K562 (cell line): ENCODE measurements at regions not wholly inside any gene's neighbourhood (a gene's known extent, or its start where the extent isn't known, plus 50 kb on each side); places are given as distances from the start of the nearest gene placed in this dataset.

ENCODE experiments used
- ADNP ChIP-seq: fragments of 200-800 bp; sonication (Bioruptor generic); IDR thresholded peaks from 2 replicates; pipeline ENCODE4 v1.6.1; 2016; ENCODE audit warnings: missing genetic modification characterization, missing compliant biosample characterization
- ARID2 ChIP-seq: fragments of 450-650 bp; IDR thresholded peaks from 2 replicates; pipeline ENCODE4 v1.6.1; 2017; ENCODE audit warnings: antibody characterized with exemption, mild to moderate bottlenecking
- EHMT2 ChIP-seq: fragments of 450-650 bp; IDR thresholded peaks from 2 replicates; pipeline ENCODE4 v1.6.1; 2018; ENCODE audit warnings: antibody characterized with exemption
- KDM2B ChIP-seq: fragments of 250-450 bp; sonication (Bioruptor Pico); IDR thresholded peaks from 2 replicates; pipeline ENCODE4 v1.8.0; 2021; ENCODE audit warnings: mild to moderate bottlenecking, moderate library complexity
- MLLT1 ChIP-seq, 2 experiments: fragments of 450-650 bp; IDR thresholded peaks; 2 replicates each; pipeline ENCODE4 v1.6.1; 2016
- MLX ChIP-seq, 2 experiments: fragments of 450-650 bp in 1 of 2; sonication (generic) in 1 of 2; formaldehyde crosslinking; conservative IDR thresholded peaks; 2 replicates each; pipeline versions ENCODE4 v1.4.0 to v1.8.1; 2020 to 2022; ENCODE audit warnings: mild to moderate bottlenecking in 1 of 2, missing genetic modification reagents in 1 of 2
- NBN ChIP-seq: fragments of 450-650 bp; IDR thresholded peaks from 2 replicates; pipeline ENCODE4 v1.6.1; 2016; ENCODE audit warnings: low read depth, mild to moderate bottlenecking
- OTX1 ChIP-seq: fragments of 450-650 bp; formaldehyde crosslinking; IDR thresholded peaks from 2 replicates; pipeline ENCODE4 v1.4.0; 2022; ENCODE audit warnings: mild to moderate bottlenecking
- RCOR1 ChIP-seq, 2 experiments: IDR thresholded peaks; 2 replicates each; pipeline ENCODE4 v1.6.1; 2012; ENCODE audit warnings: low read depth in 2 of 2, low read length in 2 of 2, borderline replicate concordance in 1 of 2, improper control_type of control experiment in 1 of 2
- RERE ChIP-seq: sonication (generic); formaldehyde crosslinking; IDR thresholded peaks from 2 replicates; pipeline ENCODE4 v1.8.0; 2023; ENCODE audit warnings: missing genetic modification reagents, mild to moderate bottlenecking, borderline replicate concordance
- SLC30A9 ChIP-seq: fragments of 250-450 bp; sonication (Bioruptor Pico); IDR thresholded peaks from 2 replicates; pipeline ENCODE4 v1.8.0; 2022; ENCODE audit warnings: mild to moderate bottlenecking, moderate library complexity
- U2AF1 ChIP-seq: fragments of 200-400 bp; formaldehyde crosslinking; optimal IDR thresholded peaks from 2 replicates; pipeline ENCODE3; 2017; ENCODE audit warnings: mild to moderate bottlenecking, low read depth, low read length, moderate library complexity
- USF1 ChIP-seq: sonication (generic); formaldehyde crosslinking; IDR thresholded peaks from 2 replicates; pipeline ENCODE4 v1.9.0; 2022; ENCODE audit warnings: mild to moderate bottlenecking, missing genetic modification reagents
- ZNF143 ChIP-seq: sonication (generic); formaldehyde crosslinking; IDR thresholded peaks from 2 replicates; pipeline ENCODE4 v1.9.0; 2022; ENCODE audit warnings: mild to moderate bottlenecking, missing genetic modification reagents
- ZNF197 ChIP-seq: fragments of 200-800 bp; sonication (Bioruptor generic); IDR thresholded peaks from 2 replicates; pipeline ENCODE4 v1.6.1; 2016; ENCODE audit warnings: low read depth, missing genetic modification characterization, missing compliant biosample characterization
- ZNF324 ChIP-seq: fragments of 250-450 bp; sonication (Bioruptor Pico); IDR thresholded peaks from 2 replicates; pipeline ENCODE4 v1.4.0; 2020; ENCODE audit warnings: mild to moderate bottlenecking
- ZNF444 ChIP-seq: fragments of 250-450 bp; sonication (Bioruptor Pico); IDR thresholded peaks from 2 replicates; pipeline ENCODE4 v1.4.0; 2020; ENCODE audit warnings: mild to moderate bottlenecking, moderate library complexity
- TF ChIP-seq, protein P1 (sequence below), 3 experiments: fragments of 200-800 bp in 1 of 3; sonication (Bioruptor generic) in 1 of 3; sonication (generic) in 1 of 3; formaldehyde crosslinking in 1 of 3; IDR thresholded peaks; 2 replicates each; pipeline versions ENCODE4 v1.6.1 to v1.8.0; 2016 to 2022; ENCODE audit warnings: mild to moderate bottlenecking in 2 of 3, missing compliant biosample characterization in 2 of 3, missing genetic modification characterization in 2 of 3, missing genetic modification reagents in 1 of 3

- TF ChIP-seq RERE = no peak
- peak in 1 of 2 experiments; percentile 76; a peak in 2 of 4 replicates for TF ChIP-seq RCOR1 (IDR thresholded peaks at IDR 0.05; ENCODE audit: borderline replicate concordance in 1 of 2, low read depth in 2 of 2, low read length in 2 of 2)
- peak; percentile 90 for TF ChIP-seq ADNP (tag)
- TF ChIP-seq MLLT1 (IDR thresholded peaks at IDR 0.05) = no peak
- no peak for TF ChIP-seq NBN
- TF ChIP-seq KDM2B (CRISPR knock-in tag) = no peak
- TF ChIP-seq, protein P1, sequence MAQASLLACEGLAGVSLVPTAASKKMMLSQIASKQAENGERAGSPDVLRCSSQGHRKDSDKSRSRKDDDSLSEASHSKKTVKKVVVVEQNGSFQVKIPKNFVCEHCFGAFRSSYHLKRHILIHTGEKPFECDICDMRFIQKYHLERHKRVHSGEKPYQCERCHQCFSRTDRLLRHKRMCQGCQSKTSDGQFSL (CRISPR knock-in tag; IDR thresholded peaks at IDR 0.05) = no peak
- TF ChIP-seq, protein P1 (tag; IDR thresholded peaks at IDR 0.05) = no peak
- no peak for TF ChIP-seq OTX1
- TF ChIP-seq ARID2 = no peak
- peak; percentile 45; the same call in 1 of the 2 replicates for TF ChIP-seq USF1
- TF ChIP-seq ZNF444 (CRISPR knock-in tag) = no peak
- TF ChIP-seq U2AF1 = no peak
- no peak for TF ChIP-seq EHMT2
- no peak for TF ChIP-seq ZNF324 (CRISPR knock-in tag)
- TF ChIP-seq MLX (CRISPR knock-in tag; conservative IDR thresholded peaks at IDR 0.05) = no peak
- no peak for TF ChIP-seq SLC30A9 (CRISPR knock-in tag)
- TF ChIP-seq ZNF197 (CRISPR knock-in tag) = no peak
- no peak for TF ChIP-seq ZNF143 (CRISPR knock-in tag)
Measured at GRCh38 chr15:58313304-58313703, 118.5 kb upstream of the LIPC start (continued).
